NCI-H2081 (cell line): ENCODE measurements at regions not wholly inside any gene's neighbourhood (a gene's known extent, or its start where the extent isn't known, plus 50 kb on each side); places are given as distances from the start of the nearest gene placed in this dataset.
"Not testable (repeated sequence)": the region's sequence is repeated elsewhere in the genome, so short reads cannot be mapped to it uniquely, and the experiment has no call there.

Source experiments
- DNase-seq, 2 experiments: peaks; one replicate each; lab custom pipeline; 2025; lab: John Stamatoyannopoulos, UW

GRCh38 chr3:197459571-197459970 is 96.2 kb downstream of the BDH1 start:
- not testable (repeated sequence) for DNase-seq

- DNase-seq = no peak
Observed at GRCh38 chr3:197458906-197459470, 96.8 kb downstream of the BDH1 start.

GRCh38 chr3:197458179-197458707 is 97.5 kb downstream of the BDH1 start:
- DNase-seq = no peak

GRCh38 chr3:197456261-197457091 is 99.3 kb downstream of the BDH1 start:
- DNase-seq = no peak

GRCh38 chr3:197454841-197455240 is 100.9 kb downstream of the BDH1 start:
- DNase-seq = not testable (repeated sequence)

GRCh38 chr3:197454014-197454413 is 101.8 kb downstream of the BDH1 start:
- DNase-seq = no peak

GRCh38 chr3:197450810-197451209 is 105.0 kb downstream of the BDH1 start:
- no peak for DNase-seq

GRCh38 chr3:197450308-197450707 is 105.5 kb downstream of the BDH1 start:
- DNase-seq = no peak

GRCh38 chr3:197449181-197449580 is 106.6 kb downstream of the BDH1 start:
- DNase-seq = not testable (repeated sequence)

GRCh38 chr3:197447781-197448180 is 108.0 kb downstream of the BDH1 start:
- not testable (repeated sequence) for DNase-seq

- DNase-seq = no peak
Observed at GRCh38 chr3:197447057-197447456, 108.7 kb downstream of the BDH1 start.

- DNase-seq = no peak
Observed at GRCh38 chr3:197446700-197447056, 109.1 kb downstream of the BDH1 start.

- no peak for DNase-seq
Observed at GRCh38 chr3:197445896-197446699, 109.7 kb downstream of the BDH1 start.

GRCh38 chr3:197444793-197445379 is 110.9 kb downstream of the BDH1 start:
- no peak for DNase-seq

GRCh38 chr3:197443506-197443905 is 112.3 kb downstream of the BDH1 start:
- no peak for DNase-seq

GRCh38 chr3:197440717-197441303 is 115.0 kb downstream of the BDH1 start:
- no peak for DNase-seq

- no peak for DNase-seq
Observed at GRCh38 chr3:197438906-197439305, 116.9 kb downstream of the BDH1 start.

GRCh38 chr3:197435426-197435825 is 120.3 kb downstream of the BDH1 start:
- no peak for DNase-seq

GRCh38 chr3:197434830-197435229 is 120.9 kb downstream of the BDH1 start:
- DNase-seq = no peak

GRCh38 chr3:197432384-197433127 is 123.2 kb downstream of the BDH1 start:
- no peak for DNase-seq

- no peak for DNase-seq
Observed at GRCh38 chr3:197431346-197431910, 124.3 kb downstream of the BDH1 start.
